Colonic mucosa (tissue), 4 donors: ENCODE measurements at regions not wholly inside any gene's neighbourhood (a gene's known extent, or its start where the extent isn't known, plus 50 kb on each side); places are given as distances from the start of the nearest gene placed in this dataset.
"Not testable (repeated sequence)": the region's sequence is repeated elsewhere in the genome, so short reads cannot be mapped to it uniquely, and the experiment has no call there.

Source experiments
- DNase-seq: peaks from one replicate; pipeline ENCODE4 v3.0.0-alpha.2; 2020
- H3K27ac ChIP-seq: fragments of 200-600 bp; one replicate; pipeline ENCODE4 v1.8.0; 2021
- H3K27me3 ChIP-seq: fragments of 200-600 bp; one replicate; pipeline ENCODE4 v1.8.0; 2021
- H3K36me3 ChIP-seq: fragments of 200-600 bp; one replicate; pipeline ENCODE4 v1.8.0; 2021
- H3K4me1 ChIP-seq: fragments of 200-600 bp; one replicate; pipeline ENCODE4 v1.8.0; 2021; ENCODE audit warnings: mild to moderate bottlenecking
- H3K4me3 ChIP-seq: fragments of 200-600 bp; one replicate; pipeline ENCODE4 v1.8.0; 2021
- H3K9ac ChIP-seq, 2 donors: one replicate each; pipeline ENCODE4 v1.7.0; 2013; ENCODE audit warnings: control low read depth in 2 of 2, low read depth in 2 of 2, low read length in 2 of 2
- H3K9me3 ChIP-seq: fragments of 200-600 bp; one replicate; pipeline ENCODE4 v1.8.0; 2021
- intact Hi-C: fragments of 100-400 bp; cut with DNase I; formaldehyde crosslinking; loops from one replicate; pipeline ENCODE4 v1.14.1; 2022
- TF ChIP-seq, protein P1 (sequence below): fragments of 200-600 bp; IDR thresholded peaks from one replicate; pipeline ENCODE4 v1.8.0; 2022; ENCODE audit warnings: antibody characterized with exemption, mild to moderate bottlenecking
- donor health status: healthy.
- donor health status: DM: no; HTN: no; CAD: no.
- donor health status: DM: no; HTN: no; CAD: no.

DNA sequence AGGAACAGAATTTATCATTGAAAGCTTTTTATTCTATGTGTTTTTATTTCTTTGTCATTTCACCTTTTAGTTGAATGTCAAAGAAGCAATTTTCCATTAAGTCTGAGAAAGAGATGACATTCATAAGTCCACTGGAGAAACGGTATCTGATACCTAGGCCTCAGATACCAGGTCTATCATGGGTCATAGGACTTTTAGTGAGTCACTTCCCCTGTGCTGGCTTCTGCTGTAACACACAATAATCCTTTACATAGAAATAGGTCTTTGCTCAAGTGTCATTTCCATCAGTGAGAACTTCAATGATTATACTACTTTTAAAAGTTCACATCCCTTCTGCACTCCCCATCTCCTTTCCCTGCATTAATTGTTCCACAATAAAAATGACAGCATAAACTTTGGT, 125.5 kb upstream of the ARMCX2 start:
- Histone ChIP-seq H3K9ac (no peak overlapping the region), H3K9me3 (no peaks in the 10 kb centered on the region), H3K27ac (no peak overlapping the region), H3K27me3 (no peaks in the 10 kb centered on the region), H3K4me1 (no peaks in the 10 kb centered on the region), H3K36me3 (no peaks in the 10 kb centered on the region), H3K4me3 (no peak overlapping the region)
- intact Hi-C loops: no loop called here
- DNase-seq: no peak
- TF ChIP-seq, protein P1, sequence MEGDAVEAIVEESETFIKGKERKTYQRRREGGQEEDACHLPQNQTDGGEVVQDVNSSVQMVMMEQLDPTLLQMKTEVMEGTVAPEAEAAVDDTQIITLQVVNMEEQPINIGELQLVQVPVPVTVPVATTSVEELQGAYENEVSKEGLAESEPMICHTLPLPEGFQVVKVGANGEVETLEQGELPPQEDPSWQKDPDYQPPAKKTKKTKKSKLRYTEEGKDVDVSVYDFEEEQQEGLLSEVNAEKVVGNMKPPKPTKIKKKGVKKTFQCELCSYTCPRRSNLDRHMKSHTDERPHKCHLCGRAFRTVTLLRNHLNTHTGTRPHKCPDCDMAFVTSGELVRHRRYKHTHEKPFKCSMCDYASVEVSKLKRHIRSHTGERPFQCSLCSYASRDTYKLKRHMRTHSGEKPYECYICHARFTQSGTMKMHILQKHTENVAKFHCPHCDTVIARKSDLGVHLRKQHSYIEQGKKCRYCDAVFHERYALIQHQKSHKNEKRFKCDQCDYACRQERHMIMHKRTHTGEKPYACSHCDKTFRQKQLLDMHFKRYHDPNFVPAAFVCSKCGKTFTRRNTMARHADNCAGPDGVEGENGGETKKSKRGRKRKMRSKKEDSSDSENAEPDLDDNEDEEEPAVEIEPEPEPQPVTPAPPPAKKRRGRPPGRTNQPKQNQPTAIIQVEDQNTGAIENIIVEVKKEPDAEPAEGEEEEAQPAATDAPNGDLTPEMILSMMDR: no peak

DNA sequence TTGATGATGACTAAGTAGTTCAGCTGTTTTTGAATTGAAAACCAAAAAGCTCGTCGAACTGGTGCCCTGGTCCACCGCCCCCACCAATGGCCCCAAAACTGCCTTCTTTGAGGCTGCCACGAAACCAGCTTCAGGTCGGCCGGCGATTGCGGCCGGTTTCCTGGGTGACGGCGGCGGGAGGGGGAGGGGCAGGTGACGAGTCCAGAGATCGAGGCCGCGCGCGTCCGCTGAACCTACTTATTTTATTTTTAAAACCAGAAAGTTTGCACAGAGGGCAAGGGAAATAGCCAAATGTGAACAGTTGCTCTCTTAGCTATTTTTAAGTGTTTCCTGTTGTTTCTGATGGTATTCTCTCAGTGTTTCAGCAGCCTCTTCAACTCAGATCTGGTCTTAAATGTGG, 120.8 kb upstream of the ARMCX2 start:
- DNase-seq, H3K9me3 ChIP-seq, H3K27ac ChIP-seq, H3K4me3 ChIP-seq, H3K36me3 ChIP-seq, H3K27me3 ChIP-seq, intact Hi-C loops, H3K4me1 ChIP-seq, H3K9ac ChIP-seq: not testable (repeated sequence)

DNA sequence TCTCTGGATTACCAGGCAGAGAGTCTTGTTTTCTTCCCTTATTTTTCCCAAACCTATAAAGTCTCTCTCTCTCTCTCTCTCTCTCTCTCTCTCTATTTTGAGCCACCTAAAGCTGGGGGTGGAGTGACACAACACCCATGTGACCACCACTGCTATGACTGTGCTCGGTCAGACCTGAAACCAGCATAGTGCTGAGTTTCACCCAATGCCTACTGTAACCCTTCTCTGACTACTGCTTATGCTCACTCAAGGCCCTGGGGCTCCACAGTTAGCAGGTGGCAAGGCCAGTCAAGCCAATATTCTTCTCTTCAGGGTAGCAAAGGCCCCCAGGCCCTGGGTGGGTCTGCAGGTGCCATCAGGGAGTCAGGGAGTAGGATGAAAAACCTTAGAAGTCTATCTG, 114.7 kb upstream of the ARMCX2 start:
- no peaks in the 10 kb centered on the region for H3K4me1 ChIP-seq
- TF ChIP-seq, protein P1: no peak
- H3K9ac ChIP-seq: no peak overlapping the region
- intact Hi-C loops: no loop called here
- no peaks in the 10 kb centered on the region for H3K36me3 ChIP-seq
- no peak overlapping the region for H3K4me3 ChIP-seq
- no peak overlapping the region for H3K27ac ChIP-seq
- H3K27me3 ChIP-seq: no peaks in the 10 kb centered on the region
- DNase-seq: no peak
- no peaks in the 10 kb centered on the region for H3K9me3 ChIP-seq

DNA sequence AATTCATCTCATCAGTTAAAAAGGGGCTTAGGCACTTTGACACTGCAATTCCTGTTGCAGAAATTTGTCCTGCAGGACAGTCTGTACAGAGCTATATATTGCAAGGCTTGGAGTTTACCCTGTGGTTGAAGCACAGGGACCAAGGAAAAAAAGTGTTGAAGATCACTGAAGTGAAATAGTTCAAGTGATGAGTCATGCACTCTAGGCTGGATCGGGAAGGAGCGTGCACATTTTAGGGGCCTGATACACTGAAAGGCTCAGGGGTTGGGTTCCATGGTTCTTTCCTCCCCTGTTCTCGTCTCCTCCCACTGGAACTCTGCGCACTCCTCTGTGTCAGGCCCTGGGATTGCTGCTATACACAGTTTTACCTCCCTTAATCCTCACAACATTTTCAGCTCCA, 104.9 kb upstream of the ARMCX2 start:
- DNase-seq: no peak
- no peak overlapping the region for H3K27ac ChIP-seq
- H3K4me1 ChIP-seq: no peaks in the 10 kb centered on the region
- TF ChIP-seq, protein P1: no peak
- H3K36me3 ChIP-seq: no peaks in the 10 kb centered on the region
- no peaks in the 10 kb centered on the region for H3K9me3 ChIP-seq
- intact Hi-C loops: no loop called here
- no peak overlapping the region for H3K4me3 ChIP-seq
- no peak overlapping the region for H3K9ac ChIP-seq
- H3K27me3 ChIP-seq: no peaks in the 10 kb centered on the region

DNA sequence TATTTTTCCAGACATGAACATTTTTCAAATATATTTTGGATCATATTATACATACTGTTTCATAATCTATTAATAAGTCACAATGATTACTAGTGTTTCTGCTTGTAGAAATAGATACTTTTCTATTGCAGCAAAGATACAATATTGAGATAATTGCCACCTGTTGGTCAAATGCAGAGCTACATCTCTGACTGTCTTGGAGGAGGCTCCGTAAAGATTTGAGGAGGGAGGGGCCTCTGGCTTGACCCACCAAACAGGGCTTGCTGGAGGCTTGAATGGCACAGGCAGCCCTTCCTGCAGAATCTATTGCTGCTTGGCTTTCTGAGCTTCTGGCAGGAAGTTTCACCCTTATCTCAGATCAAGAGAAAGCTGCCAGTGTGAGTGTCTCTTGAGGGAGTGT, 99.3 kb upstream of the ARMCX2 start:
- Histone ChIP-seq H3K27ac (no peak overlapping the region), H3K9me3 (no peaks in the 10 kb centered on the region), H3K4me1 (no peaks in the 10 kb centered on the region), H3K36me3 (no peaks in the 10 kb centered on the region), H3K27me3 (no peaks in the 10 kb centered on the region), H3K9ac (no peak overlapping the region), H3K4me3 (no peak overlapping the region)
- TF ChIP-seq, protein P1: no peak
- intact Hi-C loops: no loop called here
- peak; percentile 25 for DNase-seq

DNA sequence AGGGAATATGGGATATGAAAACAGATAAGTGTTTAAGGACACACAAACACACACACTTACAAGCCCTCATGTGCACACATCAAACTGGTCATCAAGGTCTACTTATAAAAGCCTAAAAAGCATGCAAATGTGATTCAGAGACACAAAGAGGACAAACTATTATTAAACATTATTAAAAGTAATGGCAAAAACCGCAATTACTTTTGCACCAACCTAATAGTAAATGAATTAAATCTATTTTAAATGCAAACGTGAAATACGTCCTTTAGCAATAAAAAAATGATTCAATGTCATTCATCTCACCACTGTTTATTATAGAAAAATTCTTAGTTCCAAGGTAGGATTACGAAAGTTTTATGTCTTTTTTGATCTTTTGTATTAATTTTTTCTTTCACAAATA, 91.1 kb upstream of the ARMCX2 start:
- no peaks in the 10 kb centered on the region for H3K27me3 ChIP-seq
- H3K36me3 ChIP-seq: no peaks in the 10 kb centered on the region
- no peak for DNase-seq
- TF ChIP-seq, protein P1: no peak
- no peak overlapping the region for H3K9ac ChIP-seq
- H3K27ac ChIP-seq: no peak overlapping the region
- intact Hi-C loops: no loop called here
- no peaks in the 10 kb centered on the region for H3K9me3 ChIP-seq
- no peak overlapping the region for H3K4me3 ChIP-seq
- no peaks in the 10 kb centered on the region for H3K4me1 ChIP-seq
